Stimulated activated CD8-positive, alpha-beta memory T cell treated with anti-CD3 and anti-CD28 coated beads, Interleukin-15, amount 100 ng/mL, for 4 hours (primary cell): ENCODE measurements at regions not wholly inside any gene's neighbourhood (a gene's known extent, or its start where the extent isn't known, plus 50 kb on each side); places are given as distances from the start of the nearest gene placed in this dataset.
"Not testable (repeated sequence)": the region's sequence is repeated elsewhere in the genome, so short reads cannot be mapped to it uniquely, and the experiment has no call there.

Experiments used
- DNase-seq, 2 donors: peaks; one replicate each; pipeline ENCODE4 v3.0.0-alpha.2; 2020; ENCODE audit warnings: low read depth in 2 of 2

- DNase-seq, result no peak
Measured at GRCh38 chr2:35582637-35583036, 772.9 kb upstream of the CRIM1 start.

GRCh38 chr2:35580956-35581355 is 774.6 kb upstream of the CRIM1 start:
- no peak for DNase-seq

- not testable (repeated sequence) for DNase-seq
Measured at GRCh38 chr2:35568574-35568973, 787.0 kb upstream of the CRIM1 start.

GRCh38 chr2:35562488-35562887 is 793.1 kb upstream of the CRIM1 start:
- DNase-seq, result no peak

GRCh38 chr2:35548171-35548570 is 807.4 kb upstream of the CRIM1 start:
- no peak for DNase-seq

GRCh38 chr2:35545301-35545700 is 810.3 kb upstream of the CRIM1 start:
- DNase-seq, result no peak

- DNase-seq, result no peak
Measured at GRCh38 chr2:35538796-35539195, 816.8 kb upstream of the CRIM1 start.

GRCh38 chr2:35530615-35531135 is 824.9 kb upstream of the CRIM1 start:
- no peak for DNase-seq

GRCh38 chr2:35526741-35527140 is 828.8 kb upstream of the CRIM1 start:
- no peak for DNase-seq

GRCh38 chr2:35522450-35522849 is 833.1 kb upstream of the CRIM1 start:
- no peak for DNase-seq

- no peak for DNase-seq
Measured at GRCh38 chr2:35510636-35511035, 844.9 kb upstream of the CRIM1 start.

GRCh38 chr2:35508601-35509000 is 847.0 kb upstream of the CRIM1 start:
- DNase-seq, result no peak

GRCh38 chr2:35504419-35504818 is 851.2 kb upstream of the CRIM1 start:
- DNase-seq, result no peak

- DNase-seq, result no peak
Measured at GRCh38 chr2:35503738-35504199, 851.8 kb upstream of the CRIM1 start.

- no peak for DNase-seq
Measured at GRCh38 chr2:35503311-35503710, 852.3 kb upstream of the CRIM1 start.

GRCh38 chr2:35501076-35501475 is 854.5 kb upstream of the CRIM1 start:
- no peak for DNase-seq

- no peak for DNase-seq
Measured at GRCh38 chr2:35496022-35496421, 859.6 kb upstream of the CRIM1 start.

- DNase-seq, result no peak
Measured at GRCh38 chr2:35495182-35495581, 860.4 kb upstream of the CRIM1 start.

- not testable (repeated sequence) for DNase-seq
Measured at GRCh38 chr2:35478121-35478520, 877.5 kb upstream of the CRIM1 start.

- no peak for DNase-seq
Measured at GRCh38 chr2:35468245-35468644, 887.3 kb upstream of the CRIM1 start.

GRCh38 chr2:35463805-35464596 is 891.6 kb upstream of the CRIM1 start:
- DNase-seq, result no peak

- no peak for DNase-seq
Measured at GRCh38 chr2:35462226-35462998, 893.2 kb upstream of the CRIM1 start.

- DNase-seq, result no peak
Measured at GRCh38 chr2:35461406-35461805, 894.2 kb upstream of the CRIM1 start.
